Mesendoderm (in vitro differentiated cells): ENCODE measurements at regions not wholly inside any gene's neighbourhood (a gene's known extent, or its start where the extent isn't known, plus 50 kb on each side); places are given as distances from the start of the nearest gene placed in this dataset.
A peak's percentile ranks its signal among the peaks of the same experiment; 100 is the strongest.

Experiments used
- DNase-seq: peaks from one replicate; pipeline ENCODE4 v3.0.0; 2013
- H2AK5ac ChIP-seq: 2 replicates; pipeline ENCODE4 v1.6.1; 2013; ENCODE audit warnings: low read length, inconsistent platforms
- H2BK120ac ChIP-seq: 2 replicates; pipeline ENCODE4 v1.6.1; 2013; ENCODE audit warnings: low read depth, mild to moderate bottlenecking, low read length, moderate library complexity, mixed read lengths
- H2BK15ac ChIP-seq: replicated peaks from 2 replicates; pipeline ENCODE4 v1.6.1; 2013; ENCODE audit warnings: low read depth, mild to moderate bottlenecking, moderate library complexity
- H2BK5ac ChIP-seq: 2 replicates; pipeline ENCODE4 v1.6.1; 2013; ENCODE audit warnings: low read length, inconsistent platforms
- H3K18ac ChIP-seq: 2 replicates; pipeline ENCODE4 v1.6.1; 2013; ENCODE audit warnings: mild to moderate bottlenecking, low read length, mixed read lengths
- H3K23ac ChIP-seq: one replicate; pipeline ENCODE4 v1.6.1; 2013; ENCODE audit warnings: low read length
- H3K27ac ChIP-seq: 2 replicates; pipeline ENCODE4 v1.5.1; 2013; ENCODE audit warnings: low read depth, mild to moderate bottlenecking, inconsistent platforms, low read length, moderate library complexity
- H3K27me3 ChIP-seq: 2 replicates; pipeline ENCODE4 v1.6.1; 2013; ENCODE audit warnings: low read length, control low read depth, mild to moderate bottlenecking, inconsistent platforms; ENCODE audit not compliant: insufficient read depth, poor library complexity
- H3K36me3 ChIP-seq: 2 replicates; pipeline ENCODE4 v1.6.1; 2013; ENCODE audit warnings: low read length, inconsistent platforms; ENCODE audit not compliant: control insufficient read depth, insufficient read depth
- H3K4ac ChIP-seq: one replicate; pipeline ENCODE4 v1.6.1; 2013; ENCODE audit warnings: low read depth, mild to moderate bottlenecking, low read length, moderate library complexity
- H3K4me1 ChIP-seq: 2 replicates; pipeline ENCODE4 v1.6.1; 2013; ENCODE audit warnings: low read depth, low read length, inconsistent platforms; ENCODE audit not compliant: control insufficient read depth
- H3K4me2 ChIP-seq: 2 replicates; pipeline ENCODE4 v1.6.1; 2013; ENCODE audit warnings: low read length
- H3K4me3 ChIP-seq: 2 replicates; pipeline ENCODE4 v1.5.1; 2013; ENCODE audit warnings: mild to moderate bottlenecking, low read length
- H3K56ac ChIP-seq: one replicate; pipeline ENCODE4 v1.6.1; 2013; ENCODE audit warnings: low read length
- H3K79me1 ChIP-seq: 2 replicates; pipeline ENCODE4 v1.6.1; 2013; ENCODE audit warnings: low read length, inconsistent platforms
- H3K79me2 ChIP-seq: 2 replicates; pipeline ENCODE4 v1.6.1; 2013; ENCODE audit warnings: mild to moderate bottlenecking, low read length; ENCODE audit not compliant: control insufficient read depth, insufficient read depth
- H3K9ac ChIP-seq: 2 replicates; pipeline ENCODE4 v1.6.1; 2013; ENCODE audit warnings: low read length, inconsistent platforms
- H4K5ac ChIP-seq: one replicate; pipeline ENCODE4 v1.6.1; 2013; ENCODE audit warnings: low read length
- H4K8ac ChIP-seq: one replicate; pipeline ENCODE4 v1.6.1; 2013; ENCODE audit warnings: low read depth, mild to moderate bottlenecking, control low read depth, low read length, moderate library complexity
- WGBS: extraction: QIAGEN DNeasy Blood & Tissue Kit; methylation state at CpG from one replicate; pipeline ENCODE4 v1.1.7; 2013; ENCODE audit warnings: low lambda C conversion rate, missing lambda C conversion rate; ENCODE audit not compliant: insufficient coverage; ENCODE audit errors: extremely low coverage; 5-methylcytosine and 5-hydroxymethylcytosine counted together

DNA sequence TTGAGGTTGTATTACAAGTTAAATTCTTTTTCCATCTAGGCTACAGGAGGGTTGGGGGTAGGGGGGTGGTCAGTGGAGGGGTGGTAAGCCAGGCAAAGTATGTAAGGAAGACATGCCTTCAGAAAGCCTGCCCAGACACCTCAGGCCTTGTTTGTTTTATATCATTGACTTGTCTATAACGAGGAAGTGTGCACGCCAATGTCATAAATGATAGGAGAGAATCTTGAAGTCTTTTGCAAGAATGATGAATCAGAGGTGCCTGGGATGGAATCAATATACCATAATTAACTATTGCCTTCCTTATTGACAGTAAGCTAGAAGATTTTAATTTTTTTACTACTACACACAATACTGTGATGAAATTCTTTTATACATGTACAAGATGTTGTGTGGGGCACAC lies 90.7 kb downstream of the SEC61B start:
- H3K4me2 ChIP-seq: no peak overlapping the region
- no peaks in the 10 kb centered on the region for H3K79me2 ChIP-seq
- H3K4me1 ChIP-seq: no peaks in the 10 kb centered on the region
- H3K79me1 ChIP-seq: no peaks in the 10 kb centered on the region
- H3K4me3 ChIP-seq: no peak overlapping the region
- WGBS: no CpG with 5 or more reads among the region's 2 CpGs
- no peak overlapping the region for H2AK5ac ChIP-seq
- no peak for DNase-seq
- H3K18ac ChIP-seq: no peak overlapping the region
- H3K4ac ChIP-seq: no peak overlapping the region
- H3K9ac ChIP-seq: no peak overlapping the region
- H3K23ac ChIP-seq: no peak overlapping the region
- H2BK15ac ChIP-seq: no peak overlapping the region
- H4K5ac ChIP-seq: no peak overlapping the region
- no peaks in the 10 kb centered on the region for H3K27me3 ChIP-seq
- H2BK120ac ChIP-seq: no peak overlapping the region
- no peak overlapping the region for H2BK5ac ChIP-seq
- H3K56ac ChIP-seq: no peak overlapping the region
- no peaks in the 10 kb centered on the region for H3K36me3 ChIP-seq
- no peak overlapping the region for H4K8ac ChIP-seq
- H3K27ac ChIP-seq: no peak overlapping the region

DNA sequence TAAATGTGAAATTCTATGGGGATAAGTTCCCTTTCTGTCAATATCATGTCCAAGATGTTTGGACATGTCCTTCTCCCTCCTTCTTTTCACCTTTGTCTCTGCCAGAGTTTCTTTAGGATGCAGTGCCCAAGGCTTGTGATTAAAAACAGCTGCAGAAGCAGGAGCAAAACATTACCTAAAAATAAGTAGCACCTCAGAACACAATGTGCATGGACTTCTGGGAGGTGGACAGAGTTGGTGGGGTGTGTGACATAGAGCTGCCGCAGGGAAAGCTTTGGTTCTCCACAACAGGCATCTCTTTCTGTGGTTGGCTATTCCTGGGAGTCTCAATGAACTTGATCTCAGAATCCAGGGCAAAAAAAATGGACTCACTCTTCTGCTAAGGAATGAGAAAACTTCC lies 97.0 kb downstream of the SEC61B start:
- H2BK5ac ChIP-seq: no peak overlapping the region
- H3K4me1 ChIP-seq: no peaks in the 10 kb centered on the region
- H3K36me3 ChIP-seq: no peaks in the 10 kb centered on the region
- no peak overlapping the region for H3K18ac ChIP-seq
- H4K8ac ChIP-seq: no peak overlapping the region
- no peak overlapping the region for H2BK120ac ChIP-seq
- no peak overlapping the region for H2AK5ac ChIP-seq
- H3K9ac ChIP-seq: no peak overlapping the region
- H3K4me3 ChIP-seq: no peak overlapping the region
- no peak overlapping the region for H3K56ac ChIP-seq
- H2BK15ac ChIP-seq: no peak overlapping the region
- no peak overlapping the region for H3K27ac ChIP-seq
- no CpG with 5 or more reads among the region's 1 CpG for WGBS
- no peak overlapping the region for H3K4me2 ChIP-seq
- H3K79me1 ChIP-seq: no peaks in the 10 kb centered on the region
- H3K79me2 ChIP-seq: no peaks in the 10 kb centered on the region
- no peaks in the 10 kb centered on the region for H3K27me3 ChIP-seq
- no peak overlapping the region for H3K4ac ChIP-seq
- no peak overlapping the region for H3K23ac ChIP-seq
- no peak overlapping the region for H4K5ac ChIP-seq
- no peak for DNase-seq

DNA sequence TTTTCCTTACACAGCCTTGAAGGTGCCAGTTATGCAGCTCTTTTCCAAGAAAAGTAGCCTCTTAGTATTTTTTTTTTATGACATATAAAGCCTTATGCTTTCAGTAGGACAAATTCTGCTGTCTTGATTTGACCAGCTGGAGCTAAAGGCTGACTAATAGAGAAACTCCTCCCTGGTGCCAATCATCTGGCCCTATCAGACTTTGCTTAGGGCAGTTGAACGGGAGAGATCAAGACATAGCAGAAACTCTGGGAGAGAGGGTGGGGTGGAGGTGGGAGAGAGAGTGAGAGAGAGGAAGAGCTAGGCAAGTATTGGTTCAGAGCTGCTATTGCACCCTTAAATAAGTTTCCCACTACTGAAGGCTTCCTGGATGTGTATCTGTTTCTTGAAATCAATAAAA lies 100.2 kb downstream of the SEC61B start:
- no CpG with 5 or more reads among the region's 1 CpG for WGBS
- Histone ChIP-seq H3K4me3 (no peak overlapping the region), H3K79me2 (no peaks in the 10 kb centered on the region), H3K4me1 (no peaks in the 10 kb centered on the region), H3K4me2 (no peak overlapping the region), H3K9ac (no peak overlapping the region), H3K36me3 (no peaks in the 10 kb centered on the region), H2AK5ac (no peak overlapping the region), H4K8ac (no peak overlapping the region), H2BK15ac (no peak overlapping the region), H3K56ac (no peak overlapping the region), H2BK5ac (no peak overlapping the region), H3K79me1 (no peaks in the 10 kb centered on the region), H2BK120ac (no peak overlapping the region), H3K27me3 (no peaks in the 10 kb centered on the region), H4K5ac (no peak overlapping the region), H3K23ac (no peak overlapping the region), H3K4ac (no peak overlapping the region), H3K18ac (no peak overlapping the region), H3K27ac (no peak overlapping the region)
- no peak for DNase-seq

DNA sequence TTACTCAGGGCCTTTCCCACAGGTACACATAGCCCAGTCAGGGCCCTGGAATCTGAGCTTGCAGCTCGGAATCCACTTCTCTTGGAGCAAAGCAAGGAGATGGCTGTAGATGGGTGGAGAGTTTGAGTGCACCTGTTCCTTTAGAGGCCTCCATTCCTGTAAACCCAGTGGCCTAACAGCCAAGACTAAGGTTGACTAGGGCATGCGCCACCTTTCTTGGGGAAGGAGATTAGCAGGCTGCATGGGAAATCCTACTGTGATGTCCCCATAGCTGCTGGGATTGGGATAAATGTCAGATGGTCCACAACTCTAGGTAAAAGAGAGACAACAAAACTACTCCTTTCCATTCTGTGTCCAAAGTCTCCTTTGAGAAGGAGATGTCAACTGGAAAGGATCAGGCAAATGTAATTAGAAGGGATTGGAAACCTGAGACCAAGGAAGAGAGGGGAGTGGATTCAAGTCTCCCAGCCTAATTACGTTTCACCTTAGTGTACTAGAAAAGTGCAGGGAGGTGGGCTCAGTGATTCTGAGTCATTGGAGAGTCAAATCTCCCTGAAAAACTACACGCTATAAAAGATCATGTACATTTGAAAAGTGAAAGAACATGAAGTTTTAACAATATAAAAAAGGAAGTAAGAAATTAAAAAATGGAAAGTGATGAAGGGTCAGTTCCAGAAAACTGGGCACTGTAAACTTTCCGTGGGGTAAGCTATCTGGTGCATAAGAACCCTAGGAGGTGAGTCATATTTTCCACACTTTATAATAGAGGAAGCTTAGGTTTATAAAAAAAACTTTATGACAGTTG lies 104.2 kb downstream of the SEC61B start:
- Histone ChIP-seq H3K27ac (no peak overlapping the region), H3K36me3 (no peaks in the 10 kb centered on the region), H2AK5ac (no peak overlapping the region), H3K79me1 (no peaks in the 10 kb centered on the region), H4K8ac (no peak overlapping the region), H3K27me3 (no peaks in the 10 kb centered on the region), H3K9ac (no peak overlapping the region), H3K4me1 (no peaks in the 10 kb centered on the region), H3K18ac (no peak overlapping the region), H3K79me2 (no peaks in the 10 kb centered on the region), H3K56ac (no peak overlapping the region), H3K4me3 (no peak overlapping the region), H3K4ac (no peak overlapping the region), H2BK15ac (no peak overlapping the region), H3K4me2 (no peak overlapping the region), H2BK5ac (no peak overlapping the region), H3K23ac (no peak overlapping the region), H4K5ac (no peak overlapping the region), H2BK120ac (no peak overlapping the region)
- peak; percentile 16 for DNase-seq
- no CpG with 5 or more reads among the region's 5 CpGs for WGBS

DNA sequence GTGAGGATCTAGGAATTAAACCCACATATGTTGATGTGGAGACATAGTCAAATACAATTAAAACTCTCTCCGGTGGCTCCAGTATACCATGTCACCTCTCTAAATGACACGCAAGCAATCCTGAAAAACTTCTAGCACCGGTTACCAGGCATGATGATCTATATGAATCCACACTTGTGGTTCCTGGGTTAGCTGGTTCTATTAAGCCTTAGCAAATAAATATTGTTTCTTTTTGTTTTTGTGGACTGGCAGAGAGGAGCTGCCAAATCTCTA lies 104.8 kb downstream of the SEC61B start:
- no CpG with 5 or more reads among the region's 3 CpGs for WGBS
- no peak overlapping the region for H2BK15ac ChIP-seq

DNA sequence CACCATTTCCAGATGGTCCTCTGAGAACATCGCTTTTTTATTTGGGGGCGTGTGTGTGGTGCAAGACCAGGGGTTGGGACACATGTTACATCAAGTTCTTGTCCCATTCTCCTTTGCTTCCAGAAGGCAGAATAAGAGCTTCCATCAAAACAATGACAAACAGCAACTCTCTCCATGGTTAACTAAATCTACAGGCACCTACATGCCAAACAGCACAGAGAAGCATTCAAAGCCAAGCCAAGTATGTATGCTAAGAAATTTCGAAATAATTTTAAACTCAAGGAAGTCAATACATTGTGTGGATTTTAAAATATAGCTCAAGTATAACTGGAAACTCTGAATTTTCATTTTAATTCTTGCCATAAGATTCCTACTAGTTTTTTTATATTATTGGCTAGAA lies 105.6 kb downstream of the SEC61B start:
- no peak overlapping the region for H3K9ac ChIP-seq
- no peak overlapping the region for H3K4me3 ChIP-seq
- no peak overlapping the region for H4K5ac ChIP-seq
- no peak overlapping the region for H2AK5ac ChIP-seq
- H2BK120ac ChIP-seq: no peak overlapping the region
- H3K4me1 ChIP-seq: no peaks in the 10 kb centered on the region
- H3K27me3 ChIP-seq: no peaks in the 10 kb centered on the region
- H3K23ac ChIP-seq: no peak overlapping the region
- no peak overlapping the region for H3K56ac ChIP-seq
- H2BK15ac ChIP-seq: no peak overlapping the region
- H3K36me3 ChIP-seq: no peaks in the 10 kb centered on the region
- H2BK5ac ChIP-seq: no peak overlapping the region
- no peaks in the 10 kb centered on the region for H3K79me1 ChIP-seq
- H3K4me2 ChIP-seq: no peak overlapping the region
- no peak overlapping the region for H3K18ac ChIP-seq
- no peak overlapping the region for H3K27ac ChIP-seq
- no peak for DNase-seq
- H4K8ac ChIP-seq: no peak overlapping the region
- H3K79me2 ChIP-seq: no peaks in the 10 kb centered on the region
- no CpG with 5 or more reads among the region's 3 CpGs for WGBS
- no peak overlapping the region for H3K4ac ChIP-seq

More for the DNA sequence above, 104.8 kb downstream of the SEC61B start:
- Histone ChIP-seq H2AK5ac (no peak overlapping the region), H3K23ac (no peak overlapping the region), H4K8ac (no peak overlapping the region), H3K9ac (no peak overlapping the region), H3K4me2 (no peak overlapping the region), H3K79me1 (no peaks in the 10 kb centered on the region), H4K5ac (no peak overlapping the region), H3K4me1 (no peaks in the 10 kb centered on the region), H3K4me3 (no peak overlapping the region), H3K18ac (no peak overlapping the region), H3K56ac (no peak overlapping the region), H3K36me3 (no peaks in the 10 kb centered on the region), H2BK120ac (no peak overlapping the region), H3K79me2 (no peaks in the 10 kb centered on the region), H3K27me3 (no peaks in the 10 kb centered on the region), H3K4ac (no peak overlapping the region), H3K27ac (no peak overlapping the region), H2BK5ac (no peak overlapping the region)
- no peak for DNase-seq
